ENCODE measurements at regions not wholly inside any gene's neighbourhood (a gene's known extent, or its start where the extent isn't known, plus 50 kb on each side); places are given as distances from the start of the nearest gene placed in this dataset.

DNA sequence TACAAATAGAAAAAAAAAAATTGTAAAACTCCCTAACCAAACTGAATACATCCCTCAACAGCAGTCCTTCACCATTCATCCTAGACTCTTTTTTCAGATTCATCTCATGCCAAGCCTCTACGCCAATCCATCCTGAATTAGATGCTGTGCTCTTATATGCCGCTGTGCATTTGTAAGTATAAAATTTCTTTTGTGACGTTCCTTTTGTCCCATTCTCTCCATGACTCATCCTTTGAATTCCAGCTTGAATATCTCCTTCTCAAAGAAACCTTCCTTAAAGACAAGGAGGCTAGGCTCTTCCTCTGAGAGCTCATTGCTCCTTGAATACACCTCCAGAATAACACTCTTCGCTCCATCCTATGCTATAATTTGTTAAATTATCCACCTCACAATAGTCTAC lies 359.2 kb downstream of the RMST start:
- DNase-seq: no peak

DNA sequence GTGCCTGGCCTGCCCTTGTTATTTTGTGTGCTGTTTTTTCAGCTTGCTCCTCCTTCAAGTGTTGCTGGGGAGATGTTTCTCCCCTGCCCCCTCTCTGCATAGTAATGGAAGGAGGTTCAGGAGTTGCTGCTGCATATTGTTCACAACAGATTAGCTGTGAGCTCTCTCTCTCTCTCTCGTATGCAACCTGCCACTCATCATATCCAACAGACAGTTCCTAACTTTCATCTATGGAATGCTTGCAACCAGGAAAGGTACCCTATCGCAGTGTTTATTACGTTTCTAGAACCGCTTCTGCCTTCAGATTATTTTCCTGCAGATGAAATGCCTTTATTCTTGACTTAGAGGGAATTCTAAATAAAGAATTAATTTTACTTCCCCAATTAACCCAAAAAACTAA lies 372.9 kb downstream of the RMST start:
- no peak overlapping the region for H3K4me3 ChIP-seq (ENCODE audit: low read length)
- no peak overlapping the region for H3K27ac ChIP-seq (ENCODE audit: low read length)
- H3K4me1 ChIP-seq (ENCODE audit: low read length): no peaks in the 10 kb centered on the region
- no peak for TF ChIP-seq CTCF (IDR thresholded peaks at IDR 0.05; ENCODE audit: low read length)
- no peak for TF ChIP-seq EZH2 (optimal IDR thresholded peaks at IDR 0.05; ENCODE audit: low read depth, low read length)
- no peak for TF ChIP-seq EZH2phosphoT487 (IDR thresholded peaks at IDR 0.05; ENCODE audit: low read length)
- H3K9me3 ChIP-seq (replicated peaks; ENCODE audit: insufficient read depth, low read length): no peaks in the 10 kb centered on the region
- no peaks in the 10 kb centered on the region for H3K9me2 ChIP-seq (replicated peaks; ENCODE audit: insufficient read depth, low read length)
- H3K9ac ChIP-seq (ENCODE audit: low read length): no peak overlapping the region
- no peak overlapping the region for H3K4me2 ChIP-seq (ENCODE audit: low read depth, low read length)
- H4K20me1 ChIP-seq (ENCODE audit: insufficient read depth, low read length): no peaks in the 10 kb centered on the region
- H3K27me3 ChIP-seq (replicated peaks; ENCODE audit: insufficient read depth, low read length): no peaks in the 10 kb centered on the region
- no peak for DNase-seq
- H3K36me3 ChIP-seq (replicated peaks; ENCODE audit: insufficient read depth, low read length): no peaks in the 10 kb centered on the region
- no peaks in the 10 kb centered on the region for H3K79me2 ChIP-seq (ENCODE audit: low read length)
- no peak overlapping the region for H2AFZ ChIP-seq (ENCODE audit: low read length)
- no peaks in the 10 kb centered on the region for H3F3A ChIP-seq (ENCODE audit: insufficient read depth, low read length)

More for the DNA sequence above, 359.2 kb downstream of the RMST start:
- Histone ChIP-seq H3K4me3 (ENCODE audit: low read length) (no peak overlapping the region), H3F3A (ENCODE audit: insufficient read depth, low read length) (no peaks in the 10 kb centered on the region), H4K20me1 (ENCODE audit: insufficient read depth, low read length) (no peaks in the 10 kb centered on the region), H3K4me2 (ENCODE audit: low read depth, low read length) (no peak overlapping the region), H3K79me2 (ENCODE audit: low read length) (no peaks in the 10 kb centered on the region), H3K9ac (ENCODE audit: low read length) (no peak overlapping the region), H3K36me3 (replicated peaks; ENCODE audit: insufficient read depth, low read length) (no peaks in the 10 kb centered on the region), H2AFZ (ENCODE audit: low read length) (no peak overlapping the region), H3K27me3 (replicated peaks; ENCODE audit: insufficient read depth, low read length) (no peaks in the 10 kb centered on the region), H3K27ac (ENCODE audit: low read length) (no peak overlapping the region), H3K9me3 (replicated peaks; ENCODE audit: insufficient read depth, low read length) (no peaks in the 10 kb centered on the region), H3K4me1 (ENCODE audit: low read length) (no peaks in the 10 kb centered on the region), H3K9me2 (replicated peaks; ENCODE audit: insufficient read depth, low read length) (no peaks in the 10 kb centered on the region)
- TF ChIP-seq EZH2phosphoT487 (IDR thresholded peaks at IDR 0.05; ENCODE audit: low read length): no peak
- TF ChIP-seq CTCF (IDR thresholded peaks at IDR 0.05; ENCODE audit: low read length): no peak
- no peak for TF ChIP-seq EZH2 (optimal IDR thresholded peaks at IDR 0.05; ENCODE audit: low read depth, low read length)

GRCh38 chr12:97837401-97837800 lies 374.8 kb downstream of the RMST start:
- no peaks in the 10 kb centered on the region for H3K9me3 ChIP-seq (replicated peaks; ENCODE audit: insufficient read depth, low read length)
- H3K9me2 ChIP-seq (replicated peaks; ENCODE audit: insufficient read depth, low read length): no peaks in the 10 kb centered on the region
- DNase-seq: no peak
- no peak overlapping the region for H3K9ac ChIP-seq (ENCODE audit: low read length)
- no peak overlapping the region for H2AFZ ChIP-seq (ENCODE audit: low read length)
- H3K4me1 ChIP-seq (ENCODE audit: low read length): no peaks in the 10 kb centered on the region
- H3K79me2 ChIP-seq (ENCODE audit: low read length): no peaks in the 10 kb centered on the region
- TF ChIP-seq EZH2 (optimal IDR thresholded peaks at IDR 0.05; ENCODE audit: low read depth, low read length): no peak
- TF ChIP-seq CTCF (IDR thresholded peaks at IDR 0.05; ENCODE audit: low read length): no peak
- no peak for TF ChIP-seq EZH2phosphoT487 (IDR thresholded peaks at IDR 0.05; ENCODE audit: low read length)
- no peaks in the 10 kb centered on the region for H3K27me3 ChIP-seq (replicated peaks; ENCODE audit: insufficient read depth, low read length)
- no peaks in the 10 kb centered on the region for H3K36me3 ChIP-seq (replicated peaks; ENCODE audit: insufficient read depth, low read length)
- H3F3A ChIP-seq (ENCODE audit: insufficient read depth, low read length): no peaks in the 10 kb centered on the region
- no peaks in the 10 kb centered on the region for H4K20me1 ChIP-seq (ENCODE audit: insufficient read depth, low read length)
- no peak overlapping the region for H3K4me3 ChIP-seq (ENCODE audit: low read length)
- no peak overlapping the region for H3K27ac ChIP-seq (ENCODE audit: low read length)
- no peak overlapping the region for H3K4me2 ChIP-seq (ENCODE audit: low read depth, low read length)
